Fibroblast of skin of back (primary cell): ENCODE measurements at regions not wholly inside any gene's neighbourhood (a gene's known extent, or its start where the extent isn't known, plus 50 kb on each side); places are given as distances from the start of the nearest gene placed in this dataset.
"Not testable (repeated sequence)": the region's sequence is repeated elsewhere in the genome, so short reads cannot be mapped to it uniquely, and the experiment has no call there.

Experiments
- DNase-seq: peaks from one replicate; pipeline ENCODE4 v3.0.0-alpha.2; 2013

DNA sequence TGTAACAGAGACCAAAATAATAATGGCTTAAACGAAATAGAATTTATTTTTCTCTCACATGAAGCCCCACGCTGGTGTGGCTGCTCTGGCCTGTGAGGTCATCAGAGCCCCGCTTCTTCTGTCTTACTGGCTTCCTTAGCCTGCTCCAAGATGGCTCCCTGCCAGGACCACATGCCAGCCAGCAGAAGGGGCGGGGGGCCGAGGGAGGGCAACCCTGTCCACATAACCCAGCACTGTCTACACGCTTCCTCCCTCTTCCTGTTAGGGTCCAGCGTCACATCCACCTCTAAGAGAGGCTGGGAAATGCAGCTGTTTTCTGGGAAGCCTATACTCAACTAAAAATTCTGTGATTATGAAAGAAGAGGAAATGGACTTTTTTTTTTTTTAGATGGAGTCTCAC, 107.9 kb upstream of the DLG1 start:
- peak; percentile 50 for DNase-seq

DNA sequence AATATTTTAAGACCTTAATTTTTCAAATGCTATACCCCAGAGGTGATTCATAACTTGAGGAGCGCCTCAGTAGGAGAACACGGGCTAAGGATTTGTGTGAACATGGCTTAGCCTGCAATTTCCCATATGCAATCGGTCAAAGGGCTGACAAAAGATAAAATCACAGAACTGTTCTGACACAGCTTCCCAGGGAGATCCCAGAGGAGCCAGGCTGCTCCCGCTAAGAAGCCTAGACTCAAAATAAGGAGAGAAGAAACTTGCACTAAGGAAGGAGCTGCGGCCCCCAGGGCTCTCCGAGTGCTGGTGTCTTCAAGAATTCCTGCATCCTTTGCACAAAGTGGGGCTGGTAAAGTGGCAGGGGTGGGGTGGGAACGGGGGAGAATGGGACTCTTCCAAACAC, 106.3 kb upstream of the DLG1 start:
- no peak for DNase-seq

DNA sequence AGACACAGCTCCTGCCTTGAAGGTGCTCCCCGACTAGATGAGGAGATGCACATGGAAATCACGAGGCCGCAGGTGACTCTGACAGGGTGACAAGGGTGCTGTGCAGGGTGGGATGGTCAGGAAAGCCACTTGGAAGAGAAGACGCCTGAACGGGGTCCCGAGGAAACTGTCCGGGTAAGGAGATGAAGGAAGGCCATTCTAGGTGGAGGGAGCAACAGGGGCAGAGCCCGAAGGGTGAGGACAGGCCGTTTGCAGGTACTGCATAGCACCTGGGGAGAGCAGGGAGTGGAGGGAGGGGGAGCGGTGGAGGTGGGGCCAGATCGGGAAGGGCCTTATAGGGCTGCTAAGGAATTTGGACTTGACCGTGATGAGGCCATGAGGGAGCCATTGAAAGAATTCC, 105.6 kb upstream of the DLG1 start:
- DNase-seq: no peak

DNA sequence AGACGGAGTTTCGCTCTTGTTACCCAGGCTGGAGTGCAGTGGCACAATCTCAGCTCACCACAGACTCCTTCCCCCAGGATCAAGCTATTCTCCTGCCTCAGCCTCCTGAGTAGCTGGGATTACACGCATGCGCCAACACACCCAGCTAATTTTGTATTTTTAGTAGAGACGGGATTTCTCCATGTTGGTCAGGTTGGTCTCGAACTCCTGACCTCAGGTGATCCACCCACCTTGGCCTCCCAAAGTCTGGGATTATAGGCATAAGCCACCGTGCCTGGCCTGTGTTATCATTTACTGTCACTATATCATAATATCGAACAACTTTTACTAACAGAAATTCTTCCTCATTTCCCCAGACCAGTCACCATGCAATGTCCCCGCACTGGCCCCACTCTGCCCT, 104.0 kb upstream of the DLG1 start:
- DNase-seq: not testable (repeated sequence)

DNA sequence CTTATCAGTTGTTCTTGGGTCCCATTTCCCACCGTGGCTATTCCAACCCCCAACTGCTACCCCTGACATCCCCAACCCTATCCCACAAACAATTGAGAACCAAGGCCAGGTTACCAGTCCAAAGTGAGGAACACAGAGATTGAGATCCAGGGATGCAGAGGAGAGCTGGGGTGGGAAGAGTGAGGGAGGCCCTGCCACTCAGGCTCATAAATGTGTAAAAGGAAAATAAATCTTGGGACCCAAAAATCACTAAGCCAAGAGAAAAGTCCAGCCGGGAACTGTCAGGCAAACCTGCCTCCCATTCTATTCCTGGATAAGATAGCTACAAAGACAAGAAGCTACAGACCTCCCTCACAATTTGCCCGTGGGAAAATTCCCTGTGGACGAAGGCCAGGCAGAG, 101.1 kb upstream of the DLG1 start:
- no peak for DNase-seq

DNA sequence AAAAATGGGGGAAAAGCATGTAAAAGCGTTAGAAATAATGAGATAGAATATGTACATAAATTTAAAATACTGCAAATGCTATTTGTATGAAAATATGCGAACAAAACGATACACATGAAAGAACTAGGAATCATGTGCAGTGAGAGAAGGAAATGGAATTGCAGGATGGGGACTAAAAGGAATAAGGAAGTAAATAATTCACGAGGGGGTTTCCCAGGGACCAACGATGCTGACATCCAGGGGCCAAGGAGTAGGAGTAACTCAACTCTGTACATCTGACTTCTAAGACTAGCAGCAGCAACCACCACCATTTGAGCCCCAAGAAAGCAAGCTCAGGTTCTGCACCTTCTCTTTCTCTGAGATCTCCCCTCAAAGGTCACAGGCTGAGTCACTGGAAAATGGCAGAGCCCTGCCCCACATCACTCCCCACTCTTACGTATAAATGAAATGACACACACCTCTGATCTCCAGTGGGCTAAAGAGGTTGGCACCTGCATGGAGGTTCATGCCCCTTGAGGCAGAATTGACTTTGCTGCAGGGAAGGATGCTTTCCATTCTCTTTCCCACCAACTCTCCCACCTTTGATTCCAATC, 100.0 kb upstream of the DLG1 start:
- no peak for DNase-seq

DNA sequence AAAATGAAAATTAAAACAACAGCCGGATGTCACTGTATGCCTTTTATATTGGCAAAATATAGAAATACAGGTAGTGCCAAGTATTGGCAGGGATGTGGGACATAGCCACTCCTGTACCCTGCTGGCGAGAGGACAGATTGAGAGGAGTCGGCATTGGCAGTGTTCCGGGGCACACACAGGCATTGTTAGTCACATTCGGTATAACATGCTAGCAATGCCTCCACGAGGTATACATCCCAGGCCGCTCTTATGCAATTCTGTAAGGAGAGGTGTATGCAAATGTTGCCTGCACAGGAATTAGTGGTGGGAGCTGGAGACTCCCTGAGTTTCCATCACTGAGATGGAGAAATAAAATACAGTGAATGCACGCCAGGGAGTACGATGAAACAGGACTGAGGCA, 99.4 kb upstream of the DLG1 start:
- DNase-seq: no peak

DNA sequence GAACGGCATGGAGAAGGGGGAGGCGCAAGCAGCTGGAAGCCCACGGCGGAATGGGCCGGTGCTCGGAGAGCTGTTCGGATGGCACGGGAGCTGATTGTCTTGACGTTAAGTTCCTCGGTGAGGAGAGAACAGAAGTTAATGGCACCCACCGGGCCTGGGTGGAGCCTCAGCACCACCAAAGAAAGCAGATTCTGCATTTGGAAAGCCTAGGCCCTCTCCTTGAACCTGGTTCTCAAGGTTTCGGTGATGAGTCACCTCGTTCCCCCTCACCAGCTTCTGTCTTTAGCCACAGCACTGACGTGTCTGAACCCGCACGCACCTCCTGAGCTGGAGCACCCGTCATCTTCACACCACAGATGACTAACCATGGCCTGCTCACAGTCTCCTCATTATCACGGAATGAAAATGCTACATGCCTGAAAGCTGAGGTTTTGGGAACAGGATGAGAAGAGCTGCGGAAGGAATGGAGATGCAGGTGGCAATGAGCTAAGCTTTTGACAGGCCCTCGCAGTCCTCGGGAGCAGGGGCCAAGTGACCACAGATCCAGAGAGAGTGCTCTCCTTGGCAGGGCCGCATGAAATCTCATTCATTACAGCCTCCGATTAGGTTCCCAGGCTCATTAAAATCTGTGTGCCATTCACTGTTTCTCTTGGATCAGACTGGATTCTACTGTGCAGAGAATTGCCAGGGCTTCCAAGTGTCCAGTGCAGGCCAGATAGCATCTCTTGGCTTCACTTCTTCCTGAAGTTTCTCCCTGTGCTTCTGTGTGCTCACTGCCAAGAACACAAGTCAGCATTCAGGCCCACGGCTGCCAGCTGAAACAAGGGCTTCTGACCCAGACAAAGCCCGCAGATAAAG, 96.3 kb upstream of the DLG1 start:
- DNase-seq: peak; percentile 99

DNA sequence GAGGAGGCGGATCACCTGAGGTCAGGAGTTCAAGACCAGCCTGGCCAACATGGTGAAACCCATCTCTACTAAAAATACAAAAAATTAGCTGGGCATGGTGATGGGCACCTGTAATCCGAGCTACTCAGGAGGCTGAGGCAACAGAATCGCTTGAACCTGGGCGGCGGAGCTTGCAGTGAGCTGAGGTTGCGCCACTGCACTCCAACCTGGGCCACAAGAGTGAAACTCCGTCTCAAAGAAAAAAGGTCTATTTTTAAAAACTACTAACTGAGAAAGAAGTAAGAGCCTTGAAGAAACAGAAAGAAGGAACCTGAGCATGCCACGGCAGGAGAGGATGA, 95.7 kb upstream of the DLG1 start:
- DNase-seq: not testable (repeated sequence)

DNA sequence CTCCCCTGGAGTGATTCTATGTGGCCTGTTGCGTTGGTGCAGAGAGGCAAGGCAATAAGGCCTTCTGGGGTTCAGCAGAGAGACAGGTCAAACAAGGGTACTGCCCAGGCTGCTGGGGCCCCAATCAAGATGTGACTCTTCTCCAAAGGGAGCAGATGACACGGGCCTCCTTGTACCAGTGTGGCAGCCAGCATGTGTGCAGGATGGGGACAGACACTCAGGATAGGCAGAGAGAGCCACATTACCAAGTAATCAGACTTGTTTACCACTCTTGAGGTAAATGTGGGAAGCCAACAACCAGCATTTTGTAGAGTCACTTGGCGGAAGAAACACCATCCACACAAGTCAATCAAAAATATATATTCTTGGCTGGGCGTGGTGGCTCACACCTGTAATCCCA, 95.3 kb upstream of the DLG1 start:
- no peak for DNase-seq

DNA sequence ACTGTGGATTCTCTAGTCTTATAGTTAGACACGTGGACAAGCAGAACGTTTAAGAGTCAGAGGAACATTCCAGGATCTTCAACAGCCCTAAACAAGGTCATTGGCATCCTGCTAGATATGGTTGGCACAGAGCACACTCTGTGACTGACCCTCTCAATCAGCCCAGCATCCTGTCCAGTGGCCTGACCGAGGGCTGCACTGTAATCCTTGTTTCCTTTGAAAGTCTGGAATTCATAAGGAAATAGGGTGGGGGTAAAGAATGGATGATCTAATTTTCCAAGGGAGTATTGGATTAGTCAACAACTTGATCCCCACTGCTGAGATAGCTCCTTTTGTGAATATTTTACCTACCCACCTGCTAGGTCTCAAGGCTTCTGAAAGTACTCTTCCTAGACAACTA, 94.5 kb upstream of the DLG1 start:
- DNase-seq: peak; percentile 53

DNA sequence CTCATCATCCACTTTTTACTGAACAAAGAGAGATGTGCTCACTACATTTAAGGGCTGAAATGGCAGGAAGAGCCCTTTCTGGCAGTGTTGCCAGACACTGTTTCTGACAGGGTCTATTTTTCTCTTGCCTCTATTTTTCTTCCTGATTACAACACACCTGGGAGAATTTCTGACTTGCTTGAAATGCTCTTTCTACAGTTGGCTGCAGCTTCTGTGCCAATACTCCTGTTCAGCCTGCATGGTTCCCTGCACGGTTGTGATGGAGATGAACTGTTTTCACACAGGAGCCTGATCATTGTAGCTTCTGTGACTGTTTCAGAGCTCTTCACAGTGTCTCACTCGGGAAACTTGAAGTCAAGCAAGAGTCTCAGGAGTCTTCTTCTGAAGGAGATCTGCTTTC, 83.0 kb upstream of the DLG1 start:
- DNase-seq: no peak

DNA sequence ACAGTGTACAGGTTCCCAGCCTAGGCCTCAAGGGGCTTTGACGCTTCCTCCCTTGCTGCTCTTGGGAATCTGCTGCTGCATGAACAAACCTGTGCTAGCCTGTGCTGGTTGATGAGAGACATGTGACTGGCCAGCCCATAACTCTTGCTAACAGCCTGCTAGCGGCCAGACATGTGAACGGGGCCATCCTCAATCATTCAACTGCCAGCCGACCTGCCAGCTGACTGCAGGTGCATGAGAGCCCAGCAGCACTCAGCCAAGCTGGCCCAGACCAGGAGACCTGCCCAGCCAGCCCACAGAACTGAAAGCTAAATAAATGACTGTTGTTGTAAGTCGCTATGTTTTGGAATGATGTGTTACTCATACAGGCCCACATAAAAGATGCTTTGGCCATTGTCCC, 82.4 kb upstream of the DLG1 start:
- no peak for DNase-seq

DNA sequence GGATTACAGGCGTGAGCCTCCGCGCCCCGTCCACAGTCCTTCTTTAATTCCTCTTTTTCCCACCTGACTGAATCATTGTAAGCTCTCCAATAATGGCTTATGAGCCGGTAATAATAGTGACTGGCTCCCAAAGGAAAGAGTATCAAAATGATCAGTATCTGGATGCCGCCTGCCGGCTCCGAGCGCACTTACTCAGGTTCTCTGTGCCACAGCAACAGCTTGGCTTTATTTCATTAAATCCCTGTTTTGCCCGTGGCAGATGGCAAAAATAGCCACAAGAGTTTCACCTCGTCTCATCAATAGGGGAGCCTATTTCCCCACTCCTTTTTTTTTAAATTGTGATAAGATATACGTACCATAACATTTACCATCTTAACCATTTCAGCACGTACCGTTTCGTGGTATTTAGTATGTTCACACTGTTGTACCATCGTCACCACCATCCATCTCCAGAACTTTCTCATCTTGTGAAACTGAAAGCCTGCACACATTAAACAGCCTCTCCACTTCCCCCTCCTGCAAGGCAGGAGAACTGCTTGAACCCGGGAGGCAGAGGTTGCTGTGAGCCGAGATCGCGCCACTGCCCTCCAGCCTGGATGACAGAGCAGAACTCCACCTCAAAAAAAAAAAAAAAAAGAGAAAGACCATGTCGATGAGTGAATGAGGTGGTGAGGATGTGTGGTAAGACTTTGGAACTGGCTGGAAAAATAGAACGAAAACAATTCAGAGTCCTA, 80.7 kb upstream of the DLG1 start:
- DNase-seq: no peak

DNA sequence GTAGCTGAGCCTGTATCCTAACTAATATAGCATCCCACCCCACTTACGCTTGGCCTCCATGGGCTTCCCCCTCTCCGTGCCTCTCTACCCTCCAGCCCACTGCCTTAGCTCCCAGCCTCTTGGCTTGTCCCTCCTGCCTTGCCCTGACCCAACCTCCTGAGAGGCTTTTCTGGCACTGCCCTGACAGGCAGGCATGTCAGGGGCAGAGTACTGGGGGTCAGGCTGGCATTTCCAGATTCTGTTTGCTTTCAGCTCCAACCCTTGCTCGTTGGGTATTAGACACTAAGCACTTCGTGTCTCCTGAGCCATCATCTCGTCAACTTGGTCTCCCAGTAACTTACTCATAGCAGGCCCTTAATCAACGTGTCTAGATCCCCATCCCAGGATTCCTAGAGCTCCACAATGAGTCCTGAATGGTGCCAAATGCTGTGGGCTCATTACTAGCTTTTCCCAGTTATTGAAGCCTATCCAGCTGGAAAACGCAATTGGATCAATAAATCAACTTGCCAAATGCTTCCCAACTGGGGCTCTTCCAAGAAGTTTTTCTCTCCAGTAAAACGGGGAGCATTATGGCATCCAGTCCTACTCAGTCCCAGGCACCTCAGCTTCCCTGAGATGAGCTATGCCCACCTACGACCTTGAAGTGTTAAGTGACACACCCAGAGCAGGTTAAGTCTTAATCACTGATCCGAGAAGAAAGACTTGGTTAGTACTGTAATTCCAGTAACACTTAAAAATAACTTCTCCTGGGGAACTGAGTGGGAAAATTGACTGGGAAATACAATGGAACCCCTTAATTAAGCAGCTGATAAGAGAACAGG, 78.5 kb upstream of the DLG1 start:
- DNase-seq: no peak

DNA sequence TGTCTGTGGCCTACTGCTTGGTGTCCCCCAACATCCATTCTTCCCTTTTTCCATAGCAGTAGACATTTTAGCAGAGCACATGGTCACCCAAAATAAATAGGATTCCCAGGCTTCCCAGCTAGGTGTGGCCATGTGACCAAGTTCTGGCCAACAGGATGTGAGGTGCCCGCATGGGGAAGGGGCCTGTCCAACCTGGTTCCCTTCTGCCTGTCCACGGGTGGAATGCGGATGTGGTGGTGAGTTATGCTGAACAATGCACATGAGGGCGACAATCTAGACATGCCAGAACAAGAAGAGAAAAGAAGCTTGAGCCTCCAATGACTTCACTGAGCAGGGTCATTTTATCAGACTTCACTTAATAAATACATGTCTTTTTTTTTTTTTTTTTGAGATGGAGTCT, 77.6 kb upstream of the DLG1 start:
- no peak for DNase-seq

DNA sequence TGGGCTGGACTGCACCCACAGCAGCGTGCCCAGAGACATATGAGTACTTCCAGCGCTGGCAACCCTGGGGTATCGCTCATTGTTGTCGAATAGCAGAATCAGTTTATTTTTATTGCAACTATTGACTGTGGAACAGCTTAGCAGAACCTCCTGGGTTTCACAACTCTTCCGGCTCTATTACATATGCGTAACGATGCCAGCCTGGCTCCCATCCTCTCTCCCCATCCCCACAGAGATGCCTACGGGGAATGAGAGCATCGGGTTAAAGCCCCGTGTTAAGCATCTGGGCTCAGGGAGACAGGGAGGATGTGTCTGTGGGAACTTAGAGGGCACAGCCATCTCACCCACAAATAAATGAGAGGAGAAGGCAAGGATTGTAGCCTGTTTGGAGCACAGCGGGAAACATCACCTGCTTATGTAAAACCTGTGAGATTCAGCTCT, 76.6 kb upstream of the DLG1 start:
- DNase-seq: no peak

DNA sequence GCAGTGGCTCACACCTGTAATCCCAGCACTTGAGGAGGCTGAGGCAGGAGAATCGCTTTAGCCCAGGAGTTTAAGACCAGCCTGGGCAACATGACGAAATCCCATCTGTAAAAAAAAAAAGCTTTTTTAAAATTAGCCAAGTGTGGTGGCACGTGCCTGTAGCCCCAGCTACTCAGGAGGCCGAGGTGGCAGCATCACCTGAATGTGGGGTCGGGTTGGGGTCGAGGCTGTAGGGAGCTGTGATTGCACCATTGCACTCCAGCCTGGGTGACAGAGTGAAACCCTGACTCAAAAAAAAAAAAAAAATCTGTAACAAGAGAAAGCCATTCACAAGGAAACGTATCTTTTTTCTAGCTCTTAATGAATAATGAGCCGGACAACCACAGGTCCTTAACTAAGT, 74.7 kb upstream of the DLG1 start:
- no peak for DNase-seq

DNA sequence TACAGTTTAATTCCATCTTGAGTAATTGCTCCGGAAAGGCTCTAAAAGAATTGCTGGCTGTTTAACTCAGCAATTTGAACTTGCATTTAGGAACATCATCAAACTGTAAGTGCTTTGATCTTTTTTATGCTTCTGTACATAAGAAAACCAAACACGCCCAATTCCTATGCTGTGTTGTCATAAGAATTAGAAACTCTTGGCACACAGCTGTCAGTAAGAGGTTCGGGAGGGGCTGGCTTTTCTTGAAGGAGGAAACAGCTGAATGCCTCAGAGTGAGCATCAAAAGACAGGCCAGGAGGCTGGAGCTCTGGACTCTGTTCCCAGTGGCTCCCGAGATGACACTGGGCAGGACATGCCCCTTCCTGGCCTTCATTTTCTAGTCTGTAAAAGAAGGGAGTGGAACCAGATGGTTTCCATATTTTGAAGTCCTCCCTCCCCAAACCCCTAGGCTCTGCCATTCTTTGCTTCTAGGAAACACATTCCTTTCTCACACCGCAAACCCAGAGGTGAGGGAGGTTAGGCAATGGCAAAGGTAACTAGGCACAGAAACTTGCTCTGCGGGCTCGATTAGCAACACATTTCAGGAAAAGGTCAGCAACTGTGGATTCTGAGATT, 73.7 kb upstream of the DLG1 start:
- peak; percentile 90 for DNase-seq

DNA sequence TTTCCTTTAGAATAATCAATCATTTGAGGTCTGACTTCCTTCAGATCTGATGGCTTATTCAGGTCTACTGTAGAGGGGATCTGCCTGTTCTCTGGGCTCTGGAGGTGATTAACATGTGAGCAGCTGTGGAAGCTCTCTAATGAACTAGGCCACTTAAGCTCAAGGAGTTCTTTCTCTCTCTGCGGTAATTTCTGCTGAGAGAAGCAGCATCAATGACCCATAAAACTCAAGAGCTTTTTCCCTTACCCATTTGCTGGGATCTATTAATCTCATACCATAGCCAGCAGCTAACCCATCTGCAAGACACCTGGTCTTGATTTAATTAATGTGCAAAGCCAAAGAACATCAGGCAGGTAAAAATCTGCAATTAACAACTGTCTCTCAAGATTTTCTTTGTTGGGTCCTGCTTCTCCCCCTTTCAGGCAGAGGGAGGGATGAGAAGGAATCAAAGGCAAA, 73.2 kb upstream of the DLG1 start:
- no peak for DNase-seq

DNA sequence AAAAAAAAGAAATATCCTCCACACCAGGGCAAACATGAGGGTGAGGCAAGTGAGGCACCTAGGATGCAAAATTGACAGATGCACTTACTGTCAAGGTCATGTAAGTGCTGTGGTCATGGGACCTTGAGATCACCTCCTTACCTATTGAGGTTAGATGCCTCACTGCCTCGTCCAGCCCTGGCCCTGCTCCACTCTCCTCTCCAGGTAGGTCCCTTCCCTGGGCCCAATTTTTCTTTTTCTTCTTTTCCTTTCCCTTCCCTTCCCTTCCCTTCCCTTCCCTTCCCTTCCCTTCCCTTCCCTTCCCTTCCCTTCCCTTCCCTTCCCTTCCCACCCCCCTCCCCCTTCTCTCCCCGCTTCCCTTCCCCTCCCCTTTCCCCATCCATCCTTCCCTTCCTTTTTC, 71.1 kb upstream of the DLG1 start:
- no peak for DNase-seq

DNA sequence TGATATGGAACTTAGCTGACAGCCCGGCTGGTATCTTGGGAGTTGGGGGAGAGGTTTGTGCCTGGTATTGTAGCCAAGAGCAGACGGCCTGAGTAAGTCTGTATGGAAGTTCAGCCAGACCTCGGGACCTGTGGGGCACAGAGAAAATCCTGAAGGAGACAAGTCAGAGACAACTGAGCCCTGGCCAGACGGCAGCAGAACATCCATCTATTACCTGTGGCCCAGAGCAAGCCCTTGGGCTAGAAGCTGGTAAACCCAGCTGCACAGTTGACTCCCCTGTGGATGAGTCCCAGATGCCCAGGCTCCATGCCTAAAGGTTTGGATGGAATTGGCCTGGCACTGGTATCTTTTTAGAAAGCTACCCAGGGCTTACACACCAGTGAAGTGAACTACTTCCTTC, 70.4 kb upstream of the DLG1 start:
- DNase-seq: no peak

DNA sequence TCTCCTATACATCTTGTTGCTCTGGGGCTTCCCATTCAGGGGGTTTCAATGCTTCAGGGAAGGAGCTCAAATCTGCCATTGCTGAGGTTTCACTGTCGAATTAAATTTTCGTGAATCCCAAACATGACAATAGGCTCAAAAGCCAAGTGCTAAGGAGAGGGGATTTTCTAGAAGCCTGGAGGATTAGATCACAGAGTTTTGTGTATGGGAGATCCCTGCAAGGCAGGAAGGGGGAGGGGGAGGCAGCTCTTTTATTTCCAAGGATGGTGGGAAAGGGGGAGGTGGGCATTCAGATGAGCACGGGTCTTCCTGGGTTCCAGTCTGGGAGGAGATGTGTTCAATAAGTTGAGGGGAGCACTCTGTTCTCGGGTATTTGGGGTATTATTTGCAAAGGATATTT, 69.9 kb upstream of the DLG1 start:
- no peak for DNase-seq
